SK-N-SH (cell line): ENCODE measurements at regions not wholly inside any gene's neighbourhood (a gene's known extent, or its start where the extent isn't known, plus 50 kb on each side); places are given as distances from the start of the nearest gene placed in this dataset.

Experiments
- CTCF ChIA-PET: fragments of 300-600, 350-600 bp; formaldehyde crosslinking; extraction: SDS; loops from one replicate; lab custom pipeline; 2021; lab: Yijun Ruan, JAX
- POLR2A ChIA-PET: fragments of 350-600 bp; sonication (Branson Sonifier 250); formaldehyde crosslinking; extraction: SDS; loops from one replicate; lab custom pipeline; 2020; ENCODE audit warnings: antibody characterized with exemption, inconsistent platforms; lab: Yijun Ruan, JAX
- DNase-seq: peaks from one replicate; pipeline ENCODE4 v3.0.0; 2012
- H2AFZ ChIP-seq: fragments of 200-600 bp; sonication (generic); 2 replicates; pipeline ENCODE4 v1.8.1; 2016; ENCODE audit warnings: antibody characterized with exemption, mild to moderate bottlenecking, low read depth
- H3F3A ChIP-seq: fragments of 200-600 bp; sonication (generic); replicated peaks from 2 replicates; pipeline ENCODE3; 2016; ENCODE audit warnings: antibody characterized with exemption, mild to moderate bottlenecking; ENCODE audit not compliant: insufficient read depth
- H3K27ac ChIP-seq, 2 experiments: fragments of 200-500 bp in 1 of 2; fragments of 200-600 bp in 1 of 2; sonication (Bioruptor generic) in 1 of 2; sonication (generic), shearing (Covaris generic) in 1 of 2; 2 replicates each; pipeline versions ENCODE4 v1.5.1 to v1.6.1; 2014 to 2016; ENCODE audit warnings: low read depth in 2 of 2, inconsistent platforms in 1 of 2, low read length in 1 of 2, mild to moderate bottlenecking in 1 of 2, mixed read lengths in 1 of 2
- H3K27me3 ChIP-seq: fragments of 200-600 bp; sonication (generic), shearing (Covaris generic); 2 replicates; pipeline ENCODE4 v1.6.1; 2016; ENCODE audit warnings: mixed run types; ENCODE audit not compliant: insufficient read depth
- H3K36me3 ChIP-seq, 2 experiments: fragments of 200-500 bp in 1 of 2; fragments of 200-600 bp in 1 of 2; sonication (Bioruptor generic) in 1 of 2; sonication (generic) in 1 of 2; replicated peaks in 1 of 2; 2 replicates each; pipeline versions ENCODE3 to v1.5.1; 2014 to 2016; ENCODE audit warnings: low read length in 1 of 2, mild to moderate bottlenecking in 1 of 2; ENCODE audit not compliant: insufficient read depth in 2 of 2, control insufficient read depth in 1 of 2
- H3K4me1 ChIP-seq, 2 experiments: fragments of 200-500 bp in 1 of 2; fragments of 200-600 bp in 1 of 2; sonication (Bioruptor generic) in 1 of 2; sonication (generic), shearing (Covaris generic) in 1 of 2; 2 replicates each; pipeline versions ENCODE4 v1.5.1 to v1.6.1; 2014 to 2016; ENCODE audit warnings: low read depth in 1 of 2, low read length in 1 of 2, mixed run types in 1 of 2; ENCODE audit not compliant: insufficient read depth in 2 of 2, control insufficient read depth in 1 of 2
- H3K4me2 ChIP-seq: fragments of 200-600 bp; sonication (generic), shearing (Covaris generic); 2 replicates; pipeline ENCODE4 v1.6.1; 2017; ENCODE audit warnings: mixed run types
- H3K4me3 ChIP-seq, 2 experiments: fragments of 200-500 bp in 1 of 2; fragments of 200-600 bp in 1 of 2; sonication (Bioruptor generic) in 1 of 2; sonication (generic), shearing (Covaris generic) in 1 of 2; 2 replicates each; pipeline versions ENCODE4 v1.5.1 to v1.8.1; 2014 to 2016; ENCODE audit warnings: low read depth in 2 of 2, inconsistent platforms in 1 of 2, low read length in 1 of 2, mild to moderate bottlenecking in 1 of 2, mixed read lengths in 1 of 2, moderate library complexity in 1 of 2
- H3K79me2 ChIP-seq: fragments of 200-600 bp; sonication (generic); 2 replicates; pipeline ENCODE4 v1.8.1; 2017; ENCODE audit warnings: mild to moderate bottlenecking; ENCODE audit not compliant: insufficient read depth
- H3K9ac ChIP-seq: fragments of 200-600 bp; sonication (generic); 2 replicates; pipeline ENCODE4 v1.6.1; 2017; ENCODE audit warnings: mixed run types
- H3K9me2 ChIP-seq: fragments of 200-600 bp; sonication (generic); 2 replicates; pipeline ENCODE4 v1.6.1; 2017; ENCODE audit warnings: mixed run types
- H3K9me3 ChIP-seq: fragments of 200-600 bp; sonication (generic); 2 replicates; pipeline ENCODE4 v1.6.1; 2017; ENCODE audit warnings: mixed run types, mild to moderate bottlenecking, moderate library complexity
- H4K20me1 ChIP-seq: fragments of 200-600 bp; sonication (generic); 2 replicates; pipeline ENCODE4 v1.6.1; 2017; ENCODE audit warnings: mild to moderate bottlenecking, mixed run types; ENCODE audit not compliant: insufficient read depth
- ELF1 ChIP-seq: IDR thresholded peaks from 2 replicates; pipeline ENCODE4 v1.4.0; 2012
- EP300 ChIP-seq, 2 experiments: IDR thresholded peaks; 2 replicates each; pipeline versions ENCODE4 v1.4.0 to v1.6.1; 2012; ENCODE audit warnings: borderline replicate concordance in 1 of 2, low read depth in 1 of 2, low read length in 1 of 2
- EZH2phosphoT487 ChIP-seq: fragments of 200-600 bp; sonication (generic); IDR thresholded peaks from 2 replicates; pipeline ENCODE4 v1.6.1; 2017; ENCODE audit warnings: low read depth, mixed run types, mild to moderate bottlenecking, antibody characterized with exemption, moderate library complexity, borderline replicate concordance
- FOSL2 ChIP-seq: IDR thresholded peaks from 2 replicates; pipeline ENCODE4 v1.4.0; 2012; ENCODE audit warnings: low read depth, mild to moderate bottlenecking, moderate library complexity, borderline replicate concordance
- FOXJ3 ChIP-seq: sonication (generic); formaldehyde crosslinking; IDR thresholded peaks from 2 replicates; pipeline ENCODE4 v1.5.1; 2020; ENCODE audit warnings: mild to moderate bottlenecking, missing genetic modification reagents
- FOXM1 ChIP-seq: IDR thresholded peaks from 2 replicates; pipeline ENCODE4 v1.4.0; 2012; ENCODE audit warnings: low read depth, mild to moderate bottlenecking
- GABPA ChIP-seq: IDR thresholded peaks from 2 replicates; pipeline ENCODE4 v1.4.0; 2012; ENCODE audit warnings: low read depth, mild to moderate bottlenecking
- IRF3 ChIP-seq: fragments of 150-350 bp; IDR thresholded peaks from 2 replicates; pipeline ENCODE4 v1.6.1; 2016; ENCODE audit warnings: mild to moderate bottlenecking, low read depth, low read length
- JUND ChIP-seq: IDR thresholded peaks from 2 replicates; pipeline ENCODE4 v1.4.0; 2012
- MEF2A ChIP-seq: IDR thresholded peaks from 2 replicates; pipeline ENCODE4 v1.4.0; 2012; ENCODE audit warnings: low read depth, borderline replicate concordance
- NFIC ChIP-seq: IDR thresholded peaks from 2 replicates; pipeline ENCODE4 v1.4.0; 2012; ENCODE audit warnings: borderline replicate concordance
- NRF1 ChIP-seq: IDR thresholded peaks from 2 replicates; pipeline ENCODE4 v1.6.1; 2012; ENCODE audit warnings: low read depth, mild to moderate bottlenecking, low read length
- PBX3 ChIP-seq: IDR thresholded peaks from 2 replicates; pipeline ENCODE4; 2012
- POLR2AphosphoS5 ChIP-seq: IDR thresholded peaks from 2 replicates; pipeline ENCODE4 v1.6.1; 2012; ENCODE audit warnings: low read depth, low read length
- REST ChIP-seq: IDR thresholded peaks from 2 replicates; pipeline ENCODE4 v1.6.1; 2012; ENCODE audit warnings: mild to moderate bottlenecking, low read depth, low read length, moderate library complexity
- RFX5 ChIP-seq: IDR thresholded peaks from 2 replicates; pipeline ENCODE4 v1.6.1; 2012; ENCODE audit warnings: mild to moderate bottlenecking, improper control_type of control experiment, low read length
- SIN3A ChIP-seq: IDR thresholded peaks from 2 replicates; pipeline ENCODE4 v1.6.1; 2012; ENCODE audit warnings: low read depth, mild to moderate bottlenecking, low read length, moderate library complexity, borderline replicate concordance
- TEAD4 ChIP-seq: IDR thresholded peaks from 2 replicates; pipeline ENCODE4 v1.4.0; 2012; ENCODE audit warnings: mild to moderate bottlenecking, borderline replicate concordance; ENCODE audit not compliant: insufficient read depth
- USF2 ChIP-seq: fragments of 150-350 bp; IDR thresholded peaks from 2 replicates; pipeline ENCODE4 v1.6.1; 2017; ENCODE audit warnings: antibody characterized with exemption, low read length, low read depth, borderline replicate concordance
- YY1 ChIP-seq: IDR thresholded peaks from 2 replicates; pipeline ENCODE4 v1.4.0; 2012; ENCODE audit warnings: low read depth, mild to moderate bottlenecking
- WGBS: methylation state at CpG from one replicate; pipeline ENCODE4 v1.1.6; 2017; ENCODE audit warnings: low lambda C conversion rate; 5-methylcytosine and 5-hydroxymethylcytosine counted together

- no peak for TF ChIP-seq NFIC
- no peak for TF ChIP-seq EZH2phosphoT487
- no peak for TF ChIP-seq FOSL2
- TF ChIP-seq EP300 (IDR thresholded peaks at IDR 0.05; ENCODE audit: borderline replicate concordance in 1 of 2, low read depth in 1 of 2, low read length in 1 of 2): no peak
- TF ChIP-seq FOXM1: no peak
- TF ChIP-seq ELF1: no peak
- no peak for TF ChIP-seq YY1
- TF ChIP-seq IRF3: no peak
- no peak for TF ChIP-seq POLR2AphosphoS5
- TF ChIP-seq MEF2A: no peak
- no peak for TF ChIP-seq NRF1
- TF ChIP-seq SIN3A: no peak
- TF ChIP-seq FOXJ3 (CRISPR knock-in tag): no peak
- TF ChIP-seq USF2: no peak
- TF ChIP-seq GABPA: no peak
- no peak for TF ChIP-seq JUND
- TF ChIP-seq, all 33 proteins: peak for 0
- H3K36me3 ChIP-seq: no peaks in the 10 kb centered on the region
- H3K79me2 ChIP-seq: no peaks in the 10 kb centered on the region
- H3K9ac ChIP-seq: no peak overlapping the region
- ChIA-PET CTCF (interaction anchor here (0.5 to 3.4 kb wide), 4 partner anchors 10 to 900 kb away, joined by 3 to 23 read pairs (median 4); no protein-coding TSS in a partner anchor), POLR2A (no interaction called here)
- H3K4me3 ChIP-seq: no peak overlapping the region
- H3K27ac ChIP-seq: no peak overlapping the region
- 77% methylated on average over 12 of the region's 12 CpGs for WGBS
- peaks cover 0 to 4% of the 10 kb centered on the region in 2 experiments; a peak in 2 of 4 replicates for H3K4me1 ChIP-seq
- no peaks in the 10 kb centered on the region for H3K9me3 ChIP-seq
- DNase-seq: no peak
- no peaks in the 10 kb centered on the region for H3F3A ChIP-seq
- no peaks in the 10 kb centered on the region for H3K27me3 ChIP-seq
- H3K4me2 ChIP-seq: no peak overlapping the region
- no peaks in the 10 kb centered on the region for H3K9me2 ChIP-seq
- H4K20me1 ChIP-seq: no peaks in the 10 kb centered on the region
- no peak overlapping the region for H2AFZ ChIP-seq
Observed at GRCh38 chr15:62296756-62297507, 131.8 kb upstream of the C2CD4B start.

GRCh38 chr15:62297522-62297921 lies 132.4 kb upstream of the C2CD4B start:
- H3K79me2 ChIP-seq: no peaks in the 10 kb centered on the region
- no peak overlapping the region for H3K4me3 ChIP-seq
- no peaks in the 10 kb centered on the region for H4K20me1 ChIP-seq
- no peak overlapping the region for H3K27ac ChIP-seq
- H2AFZ ChIP-seq: no peak overlapping the region
- H3K36me3 ChIP-seq: no peaks in the 10 kb centered on the region
- WGBS: 100% methylated on average over 1 of the region's 1 CpG
- no peak for TF ChIP-seq YY1
- TF ChIP-seq REST: no peak
- no peak for TF ChIP-seq RFX5
- no peak for TF ChIP-seq TEAD4
- TF ChIP-seq IRF3: no peak
- no peak for TF ChIP-seq PBX3
- no peak overlapping the region for H3K4me2 ChIP-seq
- ChIA-PET POLR2A (no interaction called here), CTCF (interaction anchor here (0.5 to 3.4 kb wide), 4 partner anchors 9 to 901 kb away, joined by 3 to 23 read pairs (median 4); no protein-coding TSS in a partner anchor)
- H3K9me3 ChIP-seq: no peaks in the 10 kb centered on the region
- H3K9me2 ChIP-seq: no peaks in the 10 kb centered on the region
- H3K9ac ChIP-seq: no peak overlapping the region
- H3K4me1 ChIP-seq: peaks cover 0 to 9% of the 10 kb centered on the region in 2 experiments; a peak in 2 of 4 replicates
- no peaks in the 10 kb centered on the region for H3K27me3 ChIP-seq
- DNase-seq: no peak
- no peaks in the 10 kb centered on the region for H3F3A ChIP-seq
